GM10266 (cell line): ENCODE measurements at regions not wholly inside any gene's neighbourhood (a gene's known extent, or its start where the extent isn't known, plus 50 kb on each side); places are given as distances from the start of the nearest gene placed in this dataset.

ENCODE experiments used
- DNase-seq: peaks from one replicate; pipeline ENCODE4 v3.0.0; 2012; ENCODE audit errors: extremely low spot score
- CTCF ChIP-seq: IDR thresholded peaks from 2 replicates; pipeline ENCODE4 v1.5.1; 2012; ENCODE audit warnings: mild to moderate bottlenecking, low read depth; ENCODE audit not compliant: control insufficient read depth, insufficient read depth; ENCODE audit errors: missing control alignments

DNA sequence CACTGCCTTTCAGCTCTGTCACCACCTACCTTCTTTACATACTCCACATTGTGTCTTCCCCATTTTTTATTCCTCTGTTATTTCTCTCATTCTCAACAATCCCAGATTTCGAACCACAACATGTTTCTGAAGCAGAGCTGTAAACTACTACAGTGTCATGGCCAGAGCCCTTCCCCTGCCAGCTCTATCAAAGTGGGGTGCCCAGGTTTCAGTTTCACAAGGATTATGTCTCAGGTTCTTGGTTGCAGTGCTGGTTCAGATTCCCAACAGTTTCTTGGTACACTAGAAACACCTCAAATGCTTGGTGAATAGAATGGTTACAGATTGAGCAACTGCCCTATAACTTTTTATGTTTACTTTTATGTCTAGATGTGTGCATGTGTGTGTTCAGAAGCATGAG, 172.7 kb upstream of the MTNR1B start:
- no peak for DNase-seq
- TF ChIP-seq CTCF = no peak

GRCh38 chr11:92797874-92798273, 171.6 kb upstream of the MTNR1B start:
- DNase-seq = no peak
- no peak for TF ChIP-seq CTCF

DNA sequence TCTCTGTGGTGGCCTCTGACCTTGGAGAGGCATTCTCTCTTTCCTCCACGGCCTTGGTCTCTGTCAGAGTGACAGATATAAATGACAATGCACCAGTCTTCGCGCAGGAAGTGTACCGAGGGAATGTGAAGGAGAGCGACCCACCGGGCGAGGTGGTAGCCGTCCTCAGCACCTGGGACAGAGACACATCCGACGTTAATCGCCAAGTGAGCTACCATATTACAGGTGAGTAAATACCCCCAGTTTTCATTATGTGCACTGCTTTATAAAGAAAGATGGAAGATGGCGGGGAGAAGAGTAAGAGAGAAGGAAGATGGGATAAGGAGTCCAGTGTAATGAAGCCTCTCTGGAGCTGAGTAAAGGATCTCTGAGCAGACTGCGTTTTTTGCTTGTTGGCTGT, 167.8 kb upstream of the MTNR1B start:
- DNase-seq = no peak
- TF ChIP-seq CTCF = no peak

- no peak for DNase-seq
These were observed 166.8 kb upstream of the MTNR1B start for GRCh38 chr11:92802644-92803043.

GRCh38 chr11:92803391-92803790, 166.1 kb upstream of the MTNR1B start:
- no peak for TF ChIP-seq CTCF
- DNase-seq = no peak

More at GRCh38 chr11:92802644-92803043, 166.8 kb upstream of the MTNR1B start:
- no peak for TF ChIP-seq CTCF

DNA sequence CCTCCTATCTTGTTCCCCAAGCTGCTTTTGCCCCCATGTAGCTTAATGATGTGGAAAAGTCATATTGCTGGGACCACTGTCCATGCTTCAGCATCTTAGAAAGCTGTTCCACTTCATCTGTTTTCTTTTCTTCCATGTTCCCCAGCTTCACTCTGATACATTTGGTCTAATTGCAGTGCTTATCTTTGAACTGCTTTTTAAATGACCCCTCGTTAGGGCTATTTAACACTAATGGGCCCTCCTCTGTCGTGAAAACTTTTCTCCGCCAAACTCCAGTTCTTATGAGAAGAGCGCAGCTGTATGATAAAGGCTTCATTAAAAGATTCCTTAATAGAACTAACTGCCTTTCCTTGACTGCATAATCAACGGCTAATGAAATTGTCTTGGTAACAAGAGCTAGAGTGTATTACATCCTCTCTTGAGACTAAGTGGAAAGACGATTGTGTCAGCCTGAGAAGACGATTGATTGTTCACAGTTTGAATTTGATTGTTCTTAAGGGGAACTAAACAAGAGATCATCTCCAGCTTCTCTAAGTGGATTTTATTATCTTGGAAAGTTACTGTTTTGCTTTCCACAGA, 165.0 kb upstream of the MTNR1B start:
- TF ChIP-seq CTCF = no peak
- no peak for DNase-seq

- no peak for DNase-seq
- no peak for TF ChIP-seq CTCF
These were observed 161.4 kb upstream of the MTNR1B start for GRCh38 chr11:92808022-92808421.
